HepG2 (cell line): ENCODE measurements at regions not wholly inside any gene's neighbourhood (a gene's known extent, or its start where the extent isn't known, plus 50 kb on each side); places are given as distances from the start of the nearest gene placed in this dataset.
"Not testable (repeated sequence)": the region's sequence is repeated elsewhere in the genome, so short reads cannot be mapped to it uniquely, and the experiment has no call there.

Experiments
- NFYB ChIP-seq: sonication (generic); formaldehyde crosslinking; IDR thresholded peaks from 2 replicates; pipeline ENCODE4 v1.4.0; 2020; ENCODE audit warnings: missing genetic modification reagents
- STAG1 ChIP-seq: sonication (generic); formaldehyde crosslinking; IDR thresholded peaks from 2 replicates; pipeline ENCODE4 v1.4.0; 2020; ENCODE audit warnings: missing genetic modification reagents
- ZBTB7A ChIP-seq: sonication (generic); formaldehyde crosslinking; IDR thresholded peaks from 2 replicates; pipeline ENCODE4 v1.8.0; 2022; ENCODE audit warnings: mild to moderate bottlenecking, missing genetic modification reagents
- TF ChIP-seq, protein P1 (sequence below): sonication (generic); formaldehyde crosslinking; IDR thresholded peaks from 2 replicates; pipeline ENCODE4 v1.5.0; 2020; ENCODE audit warnings: missing genetic modification reagents, mild to moderate bottlenecking, borderline replicate concordance

DNA sequence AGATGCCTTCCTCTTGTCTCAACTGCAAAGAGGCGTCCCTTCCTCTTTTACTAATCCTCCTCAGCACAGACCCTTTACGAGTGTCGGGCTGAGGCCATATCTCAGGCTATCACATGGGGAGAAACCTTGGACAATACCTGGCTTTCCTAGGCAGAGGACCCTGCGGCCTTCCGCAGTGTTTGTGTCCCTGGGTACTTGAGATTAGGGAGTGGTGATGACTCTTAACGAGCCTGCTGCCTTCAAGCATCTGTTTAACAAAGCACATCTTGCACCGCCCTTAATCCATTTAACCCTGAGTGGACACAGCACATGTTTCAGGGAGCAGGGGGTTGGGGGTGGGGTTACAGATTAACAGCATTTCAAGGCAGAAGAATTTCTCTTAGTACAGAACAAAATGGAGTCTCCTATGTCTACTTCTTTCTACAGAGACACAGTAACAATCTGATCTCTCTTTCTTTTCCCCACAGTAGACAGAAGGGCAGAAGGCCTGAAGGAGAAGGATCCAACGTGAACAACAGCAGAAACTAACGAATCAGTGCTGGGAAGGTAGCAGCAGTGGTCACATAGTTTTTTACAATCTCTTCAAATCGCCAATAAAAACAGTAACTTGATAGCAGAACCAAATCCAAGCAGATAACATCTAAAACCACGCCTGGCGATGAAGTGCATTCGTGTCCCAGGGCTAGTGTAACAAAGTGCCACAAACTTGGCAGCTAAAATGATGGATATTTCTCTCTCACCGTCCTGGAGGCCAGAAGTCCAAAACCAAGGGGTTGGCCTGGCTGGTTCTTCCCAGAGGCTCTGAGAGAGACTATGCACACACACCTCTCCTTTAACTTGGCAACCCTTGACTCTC, 272.4 kb downstream of the EIPR1 start:
- TF ChIP-seq, protein P1, sequence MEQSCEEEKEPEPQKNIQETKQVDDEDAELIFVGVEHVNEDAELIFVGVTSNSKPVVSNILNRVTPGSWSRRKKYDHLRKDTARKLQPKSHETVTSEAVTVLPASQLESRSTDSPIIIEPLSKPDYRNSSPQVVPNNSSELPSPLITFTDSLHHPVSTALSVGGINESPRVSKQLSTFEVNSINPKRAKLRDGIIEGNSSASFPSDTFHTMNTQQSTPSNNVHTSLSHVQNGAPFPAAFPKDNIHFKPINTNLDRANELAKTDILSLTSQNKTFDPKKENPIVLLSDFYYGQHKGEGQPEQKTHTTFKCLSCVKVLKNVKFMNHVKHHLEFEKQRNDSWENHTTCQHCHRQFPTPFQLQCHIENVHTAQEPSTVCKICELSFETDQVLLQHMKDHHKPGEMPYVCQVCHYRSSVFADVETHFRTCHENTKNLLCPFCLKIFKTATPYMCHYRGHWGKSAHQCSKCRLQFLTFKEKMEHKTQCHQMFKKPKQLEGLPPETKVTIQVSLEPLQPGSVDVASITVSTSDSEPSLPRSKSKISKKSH (CRISPR knock-in tag): not testable (repeated sequence)
- not testable (repeated sequence) for TF ChIP-seq STAG1 (CRISPR knock-in tag); NFYB; ZBTB7A (CRISPR knock-in tag)
